Naive thymus-derived CD4-positive, alpha-beta T cell (primary cell): ENCODE measurements at regions not wholly inside any gene's neighbourhood (a gene's known extent, or its start where the extent isn't known, plus 50 kb on each side); places are given as distances from the start of the nearest gene placed in this dataset.

Experiments
- ATAC-seq: fragments of 150-1000 bp; cut with Tn5 transposase; 2 replicates; pipeline ENCODE4 v1.10.0; 2021; ENCODE audit warnings: mild to moderate bottlenecking, moderate library complexity
- CTCF ChIA-PET: fragments of 350-600 bp; sonication (Branson Sonifier 250); formaldehyde crosslinking; loops from one replicate; lab custom pipeline; 2021; ENCODE audit warnings: antibody characterized with exemption; lab: Charles Lee
- POLR2A ChIA-PET: fragments of 350-600 bp; sonication (Branson Sonifier 250); formaldehyde crosslinking; loops from one replicate; lab custom pipeline; 2021; ENCODE audit warnings: antibody characterized with exemption, inconsistent platforms; lab: Charles Lee
- DNase-seq, 9 donors: peaks; one replicate each; pipeline versions ENCODE4 v3.0.0 to v3.0.0-alpha.2; 2020 to 2022; ENCODE audit warnings: mixed read lengths in 1 of 9
- H3K27ac ChIP-seq: one replicate; pipeline ENCODE4 v1.7.0; 2013; ENCODE audit warnings: mild to moderate bottlenecking, low read depth, low read length, moderate library complexity
- H3K27me3 ChIP-seq, 2 donors: one replicate each; pipeline ENCODE4 v1.7.0; 2013; ENCODE audit warnings: low read length in 2 of 2, mild to moderate bottlenecking in 2 of 2, moderate library complexity in 2 of 2; ENCODE audit not compliant: control insufficient read depth in 2 of 2, insufficient read depth in 2 of 2
- H3K36me3 ChIP-seq, 3 experiments: 1 replicate in 2 of 3; 2 replicates in 1 of 3; pipeline ENCODE4 v1.7.0; 2013; ENCODE audit warnings: low read length in 3 of 3, mild to moderate bottlenecking in 3 of 3, moderate library complexity in 1 of 3; ENCODE audit not compliant: insufficient read depth in 3 of 3, control insufficient read depth in 2 of 3
- H3K4me1 ChIP-seq, 2 donors: one replicate each; pipeline ENCODE4 v1.7.0; 2013; ENCODE audit warnings: low read length in 2 of 2, mild to moderate bottlenecking in 2 of 2, moderate library complexity in 1 of 2; ENCODE audit not compliant: control insufficient read depth in 2 of 2, insufficient read depth in 2 of 2
- H3K4me3 ChIP-seq: 2 replicates; pipeline ENCODE4 v1.7.0; 2013; ENCODE audit warnings: mild to moderate bottlenecking, low read length
- H3K9me3 ChIP-seq, 3 experiments: 1 replicate in 2 of 3; 2 replicates in 1 of 3; pipeline ENCODE4 v1.7.0; 2013; ENCODE audit warnings: low read length in 3 of 3; ENCODE audit not compliant: control insufficient read depth in 2 of 3
- H3K27ac Mint-ChIP-seq, 9 donors: one replicate each; pipeline ENCODE4 v1.8.0; 2020 to 2022; ENCODE audit warnings: mixed read lengths in 9 of 9, mild to moderate bottlenecking in 8 of 9, moderate library complexity in 5 of 9, inconsistent platforms in 2 of 9
- H3K27me3 Mint-ChIP-seq, 5 donors: one replicate each; pipeline ENCODE4 v1.8.0; 2021 to 2022; ENCODE audit warnings: mixed read lengths in 5 of 5, mild to moderate bottlenecking in 1 of 5
- H3K36me3 Mint-ChIP-seq, 5 donors: one replicate each; pipeline ENCODE4 v1.8.0; 2020 to 2022; ENCODE audit warnings: mixed read lengths in 5 of 5, mild to moderate bottlenecking in 3 of 5, inconsistent platforms in 1 of 5
- H3K4me1 Mint-ChIP-seq, 7 donors: one replicate each; pipeline ENCODE4 v1.8.0; 2020 to 2022; ENCODE audit warnings: mixed read lengths in 7 of 7, mild to moderate bottlenecking in 3 of 7, inconsistent platforms in 1 of 7
- H3K4me3 Mint-ChIP-seq, 10 donors: one replicate each; pipeline ENCODE4 v1.8.0; 2020 to 2022; ENCODE audit warnings: mild to moderate bottlenecking in 10 of 10, mixed read lengths in 10 of 10, moderate library complexity in 6 of 10, inconsistent platforms in 2 of 10
- H3K9me3 Mint-ChIP-seq, 11 donors: one replicate each; pipeline ENCODE4 v1.8.0; 2020 to 2022; ENCODE audit warnings: mixed read lengths in 11 of 11, mild to moderate bottlenecking in 4 of 11, inconsistent platforms in 1 of 11, moderate library complexity in 1 of 11
- intact Hi-C, 2 donors: fragments of 100-400 bp; cut with micrococcal nuclease; formaldehyde crosslinking; loops; one replicate each; pipeline ENCODE4 v1.15.1; 2023

DNA sequence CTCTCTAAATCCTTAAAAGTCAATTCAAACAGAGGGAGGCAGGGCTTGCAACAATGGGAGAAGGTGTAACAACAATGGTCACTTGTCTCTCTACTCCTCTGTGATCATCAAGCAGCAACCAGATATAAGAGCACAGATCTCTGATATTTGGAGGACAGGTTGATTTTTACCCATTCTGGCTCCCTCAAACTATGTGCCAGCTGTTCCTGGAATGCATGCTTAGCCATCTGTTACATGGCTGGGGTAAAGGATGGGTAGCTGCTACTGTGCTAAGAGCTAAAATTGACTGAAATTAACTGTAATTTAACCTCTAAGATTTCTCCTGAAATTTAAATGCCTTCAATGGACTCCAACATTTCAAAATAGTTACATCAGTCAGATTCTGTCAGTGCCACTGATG, 1459.9 kb downstream of the PCDH7 start:
- H3K27ac Mint-ChIP-seq = no peak overlapping the region
- H3K9me3 ChIP-seq = peaks cover 0 to 3% (median 0%) of the 10 kb centered on the region in 3 experiments
- no peak overlapping the region for H3K27ac ChIP-seq
- no peaks in the 10 kb centered on the region for H3K27me3 ChIP-seq
- intact Hi-C loops = no loop called here
- peaks cover 3 to 31% (median 10%) of the 10 kb centered on the region in 11 donors for H3K9me3 Mint-ChIP-seq
- POLR2A ChIA-PET = no interaction called here
- DNase-seq = no peak
- no peaks in the 10 kb centered on the region for H3K4me1 Mint-ChIP-seq
- H3K4me3 ChIP-seq = no peak overlapping the region
- H3K4me1 ChIP-seq = no peaks in the 10 kb centered on the region
- ATAC-seq = no peak
- H3K36me3 ChIP-seq = peaks cover 0 to 4% (median 0%) of the 10 kb centered on the region in 3 experiments
- H3K27me3 Mint-ChIP-seq = no peaks in the 10 kb centered on the region
- CTCF ChIA-PET = no interaction called here
- H3K36me3 Mint-ChIP-seq = no peaks in the 10 kb centered on the region
- no peak overlapping the region for H3K4me3 Mint-ChIP-seq

DNA sequence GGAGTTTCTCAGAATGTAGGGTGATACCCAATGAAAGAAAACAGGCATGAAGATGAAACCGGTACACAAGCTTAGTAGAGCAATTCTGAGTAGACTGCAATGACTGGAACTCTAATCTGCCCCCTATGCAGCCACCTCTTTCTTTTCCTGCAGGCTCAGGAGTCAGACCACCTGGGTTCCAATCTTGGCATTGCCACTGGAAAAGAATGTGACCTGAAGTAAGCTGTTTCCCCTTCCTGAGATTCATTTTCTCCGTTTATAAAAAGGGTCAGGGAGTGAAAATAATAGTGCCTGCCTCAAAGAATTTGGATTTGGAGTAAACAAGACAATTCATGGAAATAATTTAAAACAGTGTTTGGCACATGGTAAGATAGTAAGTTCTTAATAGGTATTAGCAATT, 1464.0 kb downstream of the PCDH7 start:
- ATAC-seq (no peak), DNase-seq (no peak)
- Mint-ChIP-seq H3K4me3 (no peak overlapping the region), H3K27me3 (no peaks in the 10 kb centered on the region), H3K36me3 (no peaks in the 10 kb centered on the region), H3K27ac (no peak overlapping the region), H3K4me1 (no peaks in the 10 kb centered on the region), H3K9me3 (peaks cover 0 to 12% (median 5%) of the 10 kb centered on the region in 11 donors)
- Histone ChIP-seq H3K4me3 (no peak overlapping the region), H3K27me3 (no peaks in the 10 kb centered on the region), H3K27ac (no peak overlapping the region), H3K36me3 (no peaks in the 10 kb centered on the region), H3K9me3 (peaks cover 0 to 3% (median 0%) of the 10 kb centered on the region in 3 experiments), H3K4me1 (no peaks in the 10 kb centered on the region)
- intact Hi-C loops = no loop called here
- ChIA-PET CTCF (no interaction called here), POLR2A (no interaction called here)

DNA sequence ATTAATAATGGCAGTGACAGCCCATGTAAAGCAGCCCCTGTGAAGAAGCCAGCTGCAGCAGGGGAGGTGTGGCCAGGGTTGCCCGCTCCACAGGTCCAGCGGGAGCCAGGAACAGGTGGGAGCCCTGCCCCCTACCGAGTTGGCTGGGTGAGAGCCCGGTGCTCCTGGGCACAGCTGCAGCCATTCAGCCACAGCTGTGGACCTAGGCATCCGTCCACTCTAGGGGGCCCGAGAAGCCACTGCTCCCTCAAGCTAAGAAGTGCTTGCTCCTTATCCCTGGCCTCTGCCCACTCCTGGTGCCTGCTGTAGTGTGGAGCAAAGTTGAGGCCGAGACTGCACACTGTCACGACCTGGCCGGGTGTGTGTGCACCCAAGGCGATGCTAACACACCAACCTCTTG, 1469.0 kb downstream of the PCDH7 start:
- H3K4me1 ChIP-seq = no peaks in the 10 kb centered on the region
- H3K9me3 Mint-ChIP-seq = peaks cover 0 to 21% (median 5%) of the 10 kb centered on the region in 11 donors
- H3K27ac Mint-ChIP-seq = no peak overlapping the region
- H3K27me3 ChIP-seq = no peaks in the 10 kb centered on the region
- no peak overlapping the region for H3K4me3 ChIP-seq
- ChIA-PET POLR2A (no interaction called here), CTCF (no interaction called here)
- DNase-seq (no peak), ATAC-seq (no peak)
- no peaks in the 10 kb centered on the region for H3K36me3 Mint-ChIP-seq
- H3K27me3 Mint-ChIP-seq = no peaks in the 10 kb centered on the region
- no peak overlapping the region for H3K4me3 Mint-ChIP-seq
- H3K4me1 Mint-ChIP-seq = no peaks in the 10 kb centered on the region
- H3K9me3 ChIP-seq = no peaks in the 10 kb centered on the region
- H3K36me3 ChIP-seq = no peaks in the 10 kb centered on the region
- H3K27ac ChIP-seq = no peak overlapping the region
- intact Hi-C loops = no loop called here

DNA sequence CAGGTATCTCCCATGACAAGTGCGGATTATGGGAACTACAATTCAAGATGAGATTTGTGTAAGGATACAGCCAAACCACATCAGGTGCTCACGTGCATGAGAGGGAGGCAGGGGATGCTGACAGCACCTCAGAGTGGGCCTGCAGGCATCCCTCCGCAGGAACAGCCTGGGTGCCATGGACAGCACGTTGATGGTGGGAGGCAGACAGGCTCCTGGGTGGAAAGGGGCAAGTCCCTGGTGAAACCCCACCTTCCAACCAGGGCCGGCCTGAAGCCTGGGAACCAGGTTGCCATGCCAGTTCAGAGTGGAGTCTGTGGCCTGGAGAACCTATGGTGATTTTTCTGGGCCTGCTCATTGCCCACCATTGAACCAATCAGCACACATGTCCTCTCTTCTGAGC, 1469.6 kb downstream of the PCDH7 start:
- Mint-ChIP-seq H3K27me3 (no peaks in the 10 kb centered on the region), H3K4me1 (no peaks in the 10 kb centered on the region)
- DNase-seq = no peak

DNA sequence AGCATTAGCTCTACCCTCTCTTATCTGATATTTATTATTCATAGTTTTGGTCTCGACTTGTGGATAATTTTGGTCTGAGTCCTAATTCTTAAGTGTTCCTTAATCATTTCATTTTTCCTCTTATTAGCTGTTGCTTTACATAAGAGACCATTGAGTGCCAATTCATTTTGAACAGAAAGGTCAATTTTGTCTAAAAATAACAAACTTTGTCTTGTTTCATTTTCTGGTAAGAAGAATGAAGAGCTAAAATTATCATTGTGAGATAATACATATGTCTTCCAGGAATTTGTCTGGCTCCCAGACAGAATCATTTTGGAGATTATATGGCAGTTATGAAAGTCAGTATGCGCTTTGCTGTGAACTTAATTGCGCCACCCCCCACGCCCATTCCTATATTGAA, 1471.8 kb downstream of the PCDH7 start:
- Mint-ChIP-seq H3K9me3 (peaks cover 0 to 23% (median 7%) of the 10 kb centered on the region in 11 donors), H3K27me3 (no peaks in the 10 kb centered on the region), H3K27ac (no peak overlapping the region), H3K36me3 (no peaks in the 10 kb centered on the region), H3K4me3 (no peak overlapping the region), H3K4me1 (no peaks in the 10 kb centered on the region)
- H3K27me3 ChIP-seq = no peaks in the 10 kb centered on the region
- intact Hi-C loops = no loop called here
- H3K4me1 ChIP-seq = no peaks in the 10 kb centered on the region
- DNase-seq (no peak), ATAC-seq (no peak)
- H3K9me3 ChIP-seq = no peaks in the 10 kb centered on the region
- no peak overlapping the region for H3K4me3 ChIP-seq
- CTCF ChIA-PET = no interaction called here
- H3K27ac ChIP-seq = no peak overlapping the region
- POLR2A ChIA-PET = no interaction called here
- H3K36me3 ChIP-seq = no peaks in the 10 kb centered on the region

More for the DNA sequence above, 1469.6 kb downstream of the PCDH7 start:
- Histone ChIP-seq H3K27me3 (no peaks in the 10 kb centered on the region), H3K4me3 (no peak overlapping the region), H3K4me1 (no peaks in the 10 kb centered on the region), H3K9me3 (no peaks in the 10 kb centered on the region), H3K27ac (no peak overlapping the region), H3K36me3 (no peaks in the 10 kb centered on the region)
- ChIA-PET POLR2A (no interaction called here), CTCF (no interaction called here)
- peaks cover 0 to 22% (median 5%) of the 10 kb centered on the region in 11 donors for H3K9me3 Mint-ChIP-seq
- intact Hi-C loops = no loop called here
- H3K27ac Mint-ChIP-seq = no peak overlapping the region
- no peak for ATAC-seq
- no peak overlapping the region for H3K4me3 Mint-ChIP-seq
- H3K36me3 Mint-ChIP-seq = no peaks in the 10 kb centered on the region

DNA sequence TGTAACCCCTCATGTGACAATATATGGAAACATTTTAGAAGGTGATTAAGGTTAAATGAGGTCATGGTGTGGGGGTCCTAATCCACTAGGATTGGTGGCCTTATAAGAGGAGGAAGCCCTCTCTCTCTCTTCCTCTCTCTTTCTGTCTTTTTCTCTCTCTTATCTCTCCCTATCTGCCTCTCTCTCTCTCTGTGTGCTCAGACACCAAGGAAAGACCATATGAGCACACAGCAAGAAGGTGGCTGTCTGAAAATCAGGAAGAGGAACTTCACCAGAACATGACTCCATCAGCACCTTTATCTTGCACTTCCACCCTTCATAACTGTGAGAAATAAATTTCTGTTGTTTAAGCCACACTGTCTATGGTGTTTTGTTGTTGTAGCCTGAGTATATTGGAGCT, 1472.2 kb downstream of the PCDH7 start:
- no peaks in the 10 kb centered on the region for H3K9me3 ChIP-seq
- H3K27ac ChIP-seq = no peak overlapping the region
- H3K4me1 ChIP-seq = no peaks in the 10 kb centered on the region
- ChIA-PET CTCF (no interaction called here), POLR2A (no interaction called here)
- DNase-seq (no peak), ATAC-seq (no peak)
- H3K4me3 Mint-ChIP-seq = no peak overlapping the region
- H3K4me1 Mint-ChIP-seq = no peaks in the 10 kb centered on the region
- no peak overlapping the region for H3K27ac Mint-ChIP-seq
- H3K27me3 Mint-ChIP-seq = no peaks in the 10 kb centered on the region
- H3K4me3 ChIP-seq = no peak overlapping the region
- H3K27me3 ChIP-seq = no peaks in the 10 kb centered on the region
- H3K36me3 Mint-ChIP-seq = no peaks in the 10 kb centered on the region
- H3K36me3 ChIP-seq = no peaks in the 10 kb centered on the region
- peaks cover 0 to 23% (median 7%) of the 10 kb centered on the region in 11 donors for H3K9me3 Mint-ChIP-seq
- intact Hi-C loops = no loop called here

DNA sequence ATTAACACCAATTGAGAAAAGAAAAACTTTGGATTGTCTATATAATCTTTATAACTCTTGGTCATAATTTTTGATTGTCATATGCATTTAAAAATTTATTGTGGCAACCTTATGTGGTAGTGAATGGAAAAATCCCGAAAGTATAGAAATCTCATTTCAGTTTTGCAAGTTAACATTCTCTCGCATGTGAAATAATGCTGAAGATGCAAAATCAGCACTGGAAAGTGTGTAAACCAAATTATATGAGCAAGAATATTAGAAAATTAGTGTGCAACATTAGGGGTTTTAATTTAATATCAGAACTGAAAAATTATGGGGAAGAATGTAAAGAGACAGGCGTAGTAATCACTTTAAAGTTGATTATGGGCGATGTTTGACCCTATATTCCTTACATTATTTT, 1472.8 kb downstream of the PCDH7 start:
- no peaks in the 10 kb centered on the region for H3K27me3 Mint-ChIP-seq
- H3K4me1 ChIP-seq = no peaks in the 10 kb centered on the region
- no peaks in the 10 kb centered on the region for H3K4me1 Mint-ChIP-seq
- POLR2A ChIA-PET = no interaction called here
- H3K9me3 Mint-ChIP-seq = peaks cover 0 to 23% (median 7%) of the 10 kb centered on the region in 11 donors
- no peak overlapping the region for H3K4me3 ChIP-seq
- H3K4me3 Mint-ChIP-seq = no peak overlapping the region
- CTCF ChIA-PET = no interaction called here
- no peaks in the 10 kb centered on the region for H3K27me3 ChIP-seq
- H3K36me3 ChIP-seq = no peaks in the 10 kb centered on the region
- no peak for ATAC-seq
- no peak for DNase-seq
- H3K9me3 ChIP-seq = no peaks in the 10 kb centered on the region
- H3K36me3 Mint-ChIP-seq = no peaks in the 10 kb centered on the region
- no peak overlapping the region for H3K27ac Mint-ChIP-seq
- no peak overlapping the region for H3K27ac ChIP-seq
- intact Hi-C loops = no loop called here
